HepG2 (cell line): ENCODE measurements at regions not wholly inside any gene's neighbourhood (a gene's known extent, or its start where the extent isn't known, plus 50 kb on each side); places are given as distances from the start of the nearest gene placed in this dataset.

Experiments
- CENPT ChIP-seq: sonication (generic); formaldehyde crosslinking; IDR thresholded peaks from 2 replicates; pipeline ENCODE4 v1.8.0; 2022; ENCODE audit warnings: low read depth, mild to moderate bottlenecking, moderate library complexity, missing genetic modification reagents
- CTCF ChIP-seq: sonication (generic); formaldehyde crosslinking; IDR thresholded peaks from 2 replicates; pipeline ENCODE4 v1.5.0; 2020; ENCODE audit warnings: mild to moderate bottlenecking, missing genetic modification reagents, moderate library complexity
- FOXM1 ChIP-seq: sonication (generic); formaldehyde crosslinking; IDR thresholded peaks from 2 replicates; pipeline ENCODE4 v1.5.0; 2020; ENCODE audit warnings: missing genetic modification reagents
- GFI1 ChIP-seq: sonication (generic); formaldehyde crosslinking; IDR thresholded peaks from 2 replicates; pipeline ENCODE4 v1.5.0; 2020; ENCODE audit warnings: missing genetic modification reagents, mild to moderate bottlenecking, borderline replicate concordance
- POGK ChIP-seq: sonication (generic); formaldehyde crosslinking; conservative IDR thresholded peaks from 2 replicates; pipeline ENCODE4 v1.8.0; 2022; ENCODE audit warnings: mild to moderate bottlenecking, moderate library complexity, missing genetic modification reagents
- RFX1 ChIP-seq: fragments of 450-650 bp; IDR thresholded peaks from 2 replicates; pipeline ENCODE4 v1.6.1; 2017
- RFX5 ChIP-seq: IDR thresholded peaks from 2 replicates; pipeline ENCODE4 v1.6.1; 2011; ENCODE audit warnings: low read depth, low read length, improper control_type of control experiment
- ZNF558 ChIP-seq: sonication (generic); formaldehyde crosslinking; IDR thresholded peaks from 2 replicates; pipeline ENCODE4 v1.9.0; 2022; ENCODE audit warnings: mild to moderate bottlenecking, missing genetic modification reagents, borderline replicate concordance

- TF ChIP-seq POGK (CRISPR knock-in tag) (no peak), CTCF (CRISPR knock-in tag) (no peak), CENPT (CRISPR knock-in tag) (no peak), FOXM1 (no peak), GFI1 (CRISPR knock-in tag) (no peak), ZNF558 (CRISPR knock-in tag) (no peak), RFX1 (no peak), RFX5 (no peak)
These were observed 76.5 kb upstream of the BCL6 start for GRCh38 chr3:187821616-187822317.
